CD8-positive, alpha-beta memory T cell (primary cell): ENCODE measurements at regions not wholly inside any gene's neighbourhood (a gene's known extent, or its start where the extent isn't known, plus 50 kb on each side); places are given as distances from the start of the nearest gene placed in this dataset.
"Not testable (repeated sequence)": the region's sequence is repeated elsewhere in the genome, so short reads cannot be mapped to it uniquely, and the experiment has no call there.

Experiments used
- CTCF ChIA-PET: fragments of 350-600 bp; sonication (Branson Sonifier 250); formaldehyde crosslinking; loops from one replicate; lab custom pipeline; 2021; ENCODE audit warnings: antibody characterized with exemption; lab: Charles Lee
- POLR2A ChIA-PET: fragments of 350-600 bp; sonication (Branson Sonifier 250); formaldehyde crosslinking; loops from one replicate; lab custom pipeline; 2021; ENCODE audit warnings: antibody characterized with exemption; lab: Charles Lee
- DNase-seq, 5 donors: peaks; one replicate each; pipeline versions ENCODE4 v3.0.0 to v3.0.0-alpha.2; 2020 to 2022; ENCODE audit warnings: mixed read lengths in 1 of 5
- H3K27ac ChIP-seq: one replicate; pipeline ENCODE4 v1.7.0; 2013; ENCODE audit warnings: low read depth, mild to moderate bottlenecking, low read length, moderate library complexity
- H3K27me3 ChIP-seq: 2 replicates; pipeline ENCODE4 v1.7.0; 2013; ENCODE audit warnings: low read length, mild to moderate bottlenecking; ENCODE audit not compliant: insufficient read depth, poor library complexity, severe bottlenecking
- H3K36me3 ChIP-seq: 2 replicates; pipeline ENCODE4 v1.7.0; 2013; ENCODE audit warnings: mild to moderate bottlenecking, low read length, moderate library complexity; ENCODE audit not compliant: insufficient read depth
- H3K4me1 ChIP-seq: 2 replicates; pipeline ENCODE4 v1.7.0; 2013; ENCODE audit warnings: mild to moderate bottlenecking, low read length, moderate library complexity; ENCODE audit not compliant: insufficient read depth
- H3K4me3 ChIP-seq: 2 replicates; pipeline ENCODE4 v1.7.0; 2013; ENCODE audit warnings: mild to moderate bottlenecking, low read length
- H3K9me3 ChIP-seq: 2 replicates; pipeline ENCODE4 v1.7.0; 2013; ENCODE audit warnings: mild to moderate bottlenecking, low read length
- H3K27ac Mint-ChIP-seq, 8 donors: one replicate each; pipeline ENCODE4 v1.8.0; 2020 to 2021; ENCODE audit warnings: mixed read lengths in 8 of 8, mild to moderate bottlenecking in 6 of 8, inconsistent platforms in 3 of 8, moderate library complexity in 3 of 8
- H3K27me3 Mint-ChIP-seq, 2 donors: one replicate each; pipeline ENCODE4 v1.8.0; 2020 to 2021; ENCODE audit warnings: mixed read lengths in 2 of 2, mild to moderate bottlenecking in 1 of 2, moderate library complexity in 1 of 2
- H3K36me3 Mint-ChIP-seq, 3 donors: one replicate each; pipeline ENCODE4 v1.8.0; 2020 to 2021; ENCODE audit warnings: mixed read lengths in 3 of 3, inconsistent platforms in 1 of 3, mild to moderate bottlenecking in 1 of 3
- H3K4me1 Mint-ChIP-seq, 3 donors: one replicate each; pipeline ENCODE4 v1.8.0; 2020 to 2021; ENCODE audit warnings: mixed read lengths in 3 of 3, inconsistent platforms in 1 of 3, mild to moderate bottlenecking in 1 of 3
- H3K4me3 Mint-ChIP-seq, 7 donors: one replicate each; pipeline ENCODE4 v1.8.0; 2020 to 2021; ENCODE audit warnings: mixed read lengths in 7 of 7, mild to moderate bottlenecking in 6 of 7, moderate library complexity in 4 of 7, inconsistent platforms in 2 of 7
- H3K9me3 Mint-ChIP-seq, 5 donors: one replicate each; pipeline ENCODE4 v1.8.0; 2020 to 2022; ENCODE audit warnings: mixed read lengths in 5 of 5, mild to moderate bottlenecking in 3 of 5, moderate library complexity in 2 of 5, inconsistent platforms in 1 of 5

- CTCF ChIA-PET: no interaction called here
- no peaks in the 10 kb centered on the region for H3K36me3 Mint-ChIP-seq
Measured at GRCh38 chr5:19125956-19126713, 861.9 kb downstream of the CDH18 start.

GRCh38 chr5:19140276-19140675 is 847.7 kb downstream of the CDH18 start:
- DNase-seq: no peak
- H3K9me3 ChIP-seq: no peaks in the 10 kb centered on the region
- H3K27ac ChIP-seq: no peak overlapping the region
- POLR2A ChIA-PET: no interaction called here
- H3K4me3 Mint-ChIP-seq: no peak overlapping the region
- H3K36me3 Mint-ChIP-seq: no peaks in the 10 kb centered on the region
- peaks cover 0 to 32% (median 4%) of the 10 kb centered on the region in 5 donors for H3K9me3 Mint-ChIP-seq
- no peaks in the 10 kb centered on the region for H3K36me3 ChIP-seq
- H3K4me1 ChIP-seq: no peaks in the 10 kb centered on the region
- no peaks in the 10 kb centered on the region for H3K27me3 Mint-ChIP-seq
- H3K27me3 ChIP-seq: no peaks in the 10 kb centered on the region
- no peaks in the 10 kb centered on the region for H3K4me1 Mint-ChIP-seq
- H3K27ac Mint-ChIP-seq: no peak overlapping the region
- H3K4me3 ChIP-seq: no peak overlapping the region
- CTCF ChIA-PET: no interaction called here

More at GRCh38 chr5:19125956-19126713, 861.9 kb downstream of the CDH18 start:
- Mint-ChIP-seq H3K9me3 (peaks cover 3 to 19% (median 5%) of the 10 kb centered on the region in 5 donors), H3K4me1 (no peaks in the 10 kb centered on the region), H3K27me3 (no peaks in the 10 kb centered on the region), H3K4me3 (no peak overlapping the region), H3K27ac (no peak overlapping the region)
- Histone ChIP-seq H3K4me3 (no peak overlapping the region), H3K27ac (no peak overlapping the region), H3K36me3 (no peaks in the 10 kb centered on the region), H3K27me3 (no peaks in the 10 kb centered on the region), H3K4me1 (no peaks in the 10 kb centered on the region), H3K9me3 (no peaks in the 10 kb centered on the region)
- no peak for DNase-seq
- POLR2A ChIA-PET: no interaction called here

DNA sequence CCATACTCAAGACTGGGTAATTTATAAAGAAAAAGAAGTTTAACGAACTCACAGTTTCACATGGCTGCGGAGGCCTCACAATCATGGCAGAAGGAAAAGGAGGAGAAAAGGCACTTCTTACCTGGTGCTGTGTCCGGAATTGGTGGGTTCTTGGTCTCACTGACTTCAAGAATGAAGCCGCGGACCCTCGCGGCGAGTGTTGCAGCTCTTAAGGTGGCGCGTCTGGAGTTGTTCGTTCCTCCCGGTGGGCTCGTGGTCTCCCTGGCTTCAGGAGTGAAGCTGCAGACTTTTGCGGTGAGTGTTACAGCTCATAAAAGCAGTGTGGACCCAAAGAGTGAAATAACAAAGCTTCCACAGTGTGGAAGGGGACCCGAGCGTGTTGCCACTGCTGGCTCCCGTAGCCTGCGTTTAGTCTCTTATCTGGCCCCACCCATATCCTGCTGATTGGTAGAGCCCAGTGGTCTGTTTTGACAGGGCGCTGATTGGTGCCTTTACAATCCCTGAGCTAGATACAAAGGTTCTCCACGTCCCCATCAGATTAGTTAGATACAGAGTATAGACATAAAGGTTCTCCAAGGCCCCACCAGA is 846.0 kb downstream of the CDH18 start:
- H3K4me1 ChIP-seq, H3K27me3 ChIP-seq, DNase-seq, H3K4me1 Mint-ChIP-seq, POLR2A ChIA-PET, H3K4me3 Mint-ChIP-seq, CTCF ChIA-PET, H3K4me3 ChIP-seq, H3K36me3 Mint-ChIP-seq, H3K27ac ChIP-seq, H3K27ac Mint-ChIP-seq, H3K36me3 ChIP-seq, H3K27me3 Mint-ChIP-seq, H3K9me3 ChIP-seq: not testable (repeated sequence)
- H3K9me3 Mint-ChIP-seq: peaks cover 0 to 27% (median 4%) of the 10 kb centered on the region in 5 donors

- H3K27ac Mint-ChIP-seq, CTCF ChIA-PET, H3K4me1 Mint-ChIP-seq, H3K27me3 ChIP-seq, H3K27me3 Mint-ChIP-seq, H3K4me3 Mint-ChIP-seq, H3K27ac ChIP-seq, H3K36me3 Mint-ChIP-seq, H3K4me3 ChIP-seq, H3K9me3 ChIP-seq, POLR2A ChIA-PET, H3K36me3 ChIP-seq, DNase-seq, H3K4me1 ChIP-seq: not testable (repeated sequence)
- peaks cover 0 to 23% (median 5%) of the 10 kb centered on the region in 5 donors for H3K9me3 Mint-ChIP-seq
Measured at GRCh38 chr5:19142713-19143414, 845.1 kb downstream of the CDH18 start.

GRCh38 chr5:19143935-19144334 is 844.1 kb downstream of the CDH18 start:
- no peaks in the 10 kb centered on the region for H3K4me1 Mint-ChIP-seq
- ChIA-PET CTCF (no interaction called here), POLR2A (no interaction called here)
- Histone ChIP-seq H3K9me3 (no peaks in the 10 kb centered on the region), H3K36me3 (no peaks in the 10 kb centered on the region), H3K4me1 (no peaks in the 10 kb centered on the region), H3K27me3 (no peaks in the 10 kb centered on the region), H3K27ac (no peak overlapping the region), H3K4me3 (no peak overlapping the region)
- no peak for DNase-seq
- H3K36me3 Mint-ChIP-seq: no peaks in the 10 kb centered on the region
- peaks cover 0 to 25% (median 5%) of the 10 kb centered on the region in 5 donors for H3K9me3 Mint-ChIP-seq
- no peak overlapping the region for H3K27ac Mint-ChIP-seq
- no peak overlapping the region for H3K4me3 Mint-ChIP-seq
- no peaks in the 10 kb centered on the region for H3K27me3 Mint-ChIP-seq

GRCh38 chr5:19169426-19169825 is 818.6 kb downstream of the CDH18 start:
- Histone ChIP-seq H3K4me1 (no peaks in the 10 kb centered on the region), H3K27ac (no peak overlapping the region), H3K4me3 (no peak overlapping the region), H3K36me3 (no peaks in the 10 kb centered on the region), H3K27me3 (no peaks in the 10 kb centered on the region), H3K9me3 (no peaks in the 10 kb centered on the region)
- ChIA-PET POLR2A (no interaction called here), CTCF (no interaction called here)
- DNase-seq: no peak
- H3K4me1 Mint-ChIP-seq: no peaks in the 10 kb centered on the region
- no peaks in the 10 kb centered on the region for H3K36me3 Mint-ChIP-seq
- peaks cover 0 to 5% (median 4%) of the 10 kb centered on the region in 5 donors for H3K9me3 Mint-ChIP-seq
- H3K27ac Mint-ChIP-seq: no peak overlapping the region
- no peaks in the 10 kb centered on the region for H3K27me3 Mint-ChIP-seq
- H3K4me3 Mint-ChIP-seq: no peak overlapping the region

- Histone ChIP-seq H3K27ac (no peak overlapping the region), H3K9me3 (no peaks in the 10 kb centered on the region), H3K4me1 (no peaks in the 10 kb centered on the region), H3K27me3 (no peaks in the 10 kb centered on the region), H3K36me3 (no peaks in the 10 kb centered on the region), H3K4me3 (no peak overlapping the region)
- CTCF ChIA-PET: no interaction called here
- H3K36me3 Mint-ChIP-seq: no peaks in the 10 kb centered on the region
- H3K27me3 Mint-ChIP-seq: no peaks in the 10 kb centered on the region
- no peak overlapping the region for H3K4me3 Mint-ChIP-seq
- POLR2A ChIA-PET: no interaction called here
- H3K9me3 Mint-ChIP-seq: peaks cover 0 to 8% (median 4%) of the 10 kb centered on the region in 5 donors
- DNase-seq: no peak
- no peaks in the 10 kb centered on the region for H3K4me1 Mint-ChIP-seq
- no peak overlapping the region for H3K27ac Mint-ChIP-seq
Measured at GRCh38 chr5:19172926-19173470, 815.0 kb downstream of the CDH18 start.
